A673 (cell line): ENCODE measurements at regions not wholly inside any gene's neighbourhood (a gene's known extent, or its start where the extent isn't known, plus 50 kb on each side); places are given as distances from the start of the nearest gene placed in this dataset.

Experiments used
- BruUV-seq: library from RNA; stranded (reverse); fragments of 400-500 nt; replicated peaks from 2 replicates; lab custom pipeline; 2021; lab: Mats Ljungman, UMichigan
- CTCF ChIA-PET: fragments of 300-600 bp; sonication (Branson Sonifier 250); formaldehyde crosslinking; loops from one replicate; lab custom pipeline; 2022; ENCODE audit warnings: antibody characterized with exemption; lab: Charles Lee
- POLR2A ChIA-PET: fragments of 300-600 bp; sonication (Branson Sonifier 250); formaldehyde crosslinking; loops from one replicate; lab custom pipeline; 2022; ENCODE audit warnings: antibody characterized with exemption; ENCODE audit not compliant: low non-redundant PET; lab: Charles Lee
- DNase-seq: peaks from one replicate; pipeline ENCODE4 v3.0.0-alpha.2; 2015; ENCODE audit warnings: low spot score
- H3K27ac ChIP-seq: fragments of 200-600 bp; sonication (generic); 2 replicates; pipeline ENCODE4 v1.5.1; 2016; ENCODE audit warnings: mixed run types, low read depth, mild to moderate bottlenecking, mixed read lengths, antibody characterized with exemption, low read length; ENCODE audit not compliant: poor library complexity, severe bottlenecking
- H3K27me3 ChIP-seq: fragments of 200-600 bp; sonication (generic); replicated peaks from 2 replicates; pipeline ENCODE4 v1.6.1; 2017; ENCODE audit warnings: mixed run types, low read depth, mild to moderate bottlenecking, mixed read lengths, antibody characterized with exemption, low read length; ENCODE audit not compliant: insufficient read depth, poor library complexity
- H3K36me3 ChIP-seq: fragments of 200-600 bp; sonication (generic); 2 replicates; pipeline ENCODE4 v1.6.1; 2016; ENCODE audit warnings: mixed run types, mild to moderate bottlenecking, mixed read lengths, antibody characterized with exemption, low read length; ENCODE audit not compliant: insufficient read depth, poor library complexity, severe bottlenecking
- H3K4me1 ChIP-seq: fragments of 200-600 bp; sonication (generic); 2 replicates; pipeline ENCODE4 v1.6.1; 2017; ENCODE audit warnings: mixed run types, mild to moderate bottlenecking, mixed read lengths, antibody characterized with exemption, low read length; ENCODE audit not compliant: insufficient read depth, poor library complexity, severe bottlenecking
- H3K4me3 ChIP-seq: fragments of 200-600 bp; sonication (generic); 2 replicates; pipeline ENCODE4 v1.5.1; 2016; ENCODE audit warnings: low read depth, mixed run types, mild to moderate bottlenecking, mixed read lengths, low read length; ENCODE audit not compliant: poor library complexity, severe bottlenecking
- H3K9me3 ChIP-seq: fragments of 200-600 bp; sonication (generic); 2 replicates; pipeline ENCODE4 v1.6.1; 2016; ENCODE audit warnings: mixed run types, low read depth, mild to moderate bottlenecking, mixed read lengths, antibody characterized with exemption, low read length; ENCODE audit not compliant: poor library complexity, severe bottlenecking
- EZH2 ChIP-seq: fragments of 200-600 bp; sonication (generic); IDR thresholded peaks from 2 replicates; pipeline ENCODE4 v1.6.1; 2017; ENCODE audit warnings: borderline replicate concordance, low read depth, mild to moderate bottlenecking, mixed read lengths, antibody characterized with exemption, low read length; ENCODE audit not compliant: poor library complexity, severe bottlenecking
- intact Hi-C: fragments of 100-400 bp; cut with micrococcal nuclease; formaldehyde crosslinking; loops from one replicate; pipeline ENCODE4 v1.10.0; 2022; ENCODE audit not compliant: unreplicated experiment
- TF ChIP-seq, protein P1 (sequence below): fragments of 300-800, 200-600 bp; sonication (generic); conservative IDR thresholded peaks from 2 replicates; pipeline ENCODE4 v1.5.1; 2017; ENCODE audit warnings: low read depth, mild to moderate bottlenecking, antibody characterized with exemption, low read length, moderate library complexity, mixed read lengths

DNA sequence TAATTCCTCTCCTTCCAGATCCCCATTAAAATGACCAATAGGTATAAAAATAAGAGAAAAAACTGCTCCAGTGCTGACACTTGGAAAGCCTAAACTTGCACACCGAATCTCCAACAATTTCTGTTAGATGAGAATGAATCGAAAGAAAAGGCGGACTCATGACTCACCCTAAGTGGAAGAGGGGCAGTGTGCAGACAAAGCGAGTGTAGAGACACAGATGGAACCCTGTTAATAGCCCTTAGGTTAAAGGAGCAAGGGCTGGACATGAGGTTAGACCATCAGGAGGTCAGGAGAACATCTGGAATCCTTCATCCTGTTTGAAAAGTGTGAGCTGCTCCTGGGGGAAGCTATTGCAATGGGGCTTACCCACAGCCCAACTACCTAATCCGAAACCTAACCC lies 103.4 kb upstream of the GLI3 start:
- Histone ChIP-seq H3K27me3 (no peaks in the 10 kb centered on the region), H3K27ac (no peak overlapping the region), H3K4me1 (peaks cover 7% of the 10 kb centered on the region), H3K4me3 (no peak overlapping the region), H3K9me3 (no peaks in the 10 kb centered on the region), H3K36me3 (no peaks in the 10 kb centered on the region)
- no peak for DNase-seq
- ChIA-PET CTCF (no interaction called here), POLR2A (no interaction called here)
- intact Hi-C loops = no loop called here
- TF ChIP-seq, protein P1, sequence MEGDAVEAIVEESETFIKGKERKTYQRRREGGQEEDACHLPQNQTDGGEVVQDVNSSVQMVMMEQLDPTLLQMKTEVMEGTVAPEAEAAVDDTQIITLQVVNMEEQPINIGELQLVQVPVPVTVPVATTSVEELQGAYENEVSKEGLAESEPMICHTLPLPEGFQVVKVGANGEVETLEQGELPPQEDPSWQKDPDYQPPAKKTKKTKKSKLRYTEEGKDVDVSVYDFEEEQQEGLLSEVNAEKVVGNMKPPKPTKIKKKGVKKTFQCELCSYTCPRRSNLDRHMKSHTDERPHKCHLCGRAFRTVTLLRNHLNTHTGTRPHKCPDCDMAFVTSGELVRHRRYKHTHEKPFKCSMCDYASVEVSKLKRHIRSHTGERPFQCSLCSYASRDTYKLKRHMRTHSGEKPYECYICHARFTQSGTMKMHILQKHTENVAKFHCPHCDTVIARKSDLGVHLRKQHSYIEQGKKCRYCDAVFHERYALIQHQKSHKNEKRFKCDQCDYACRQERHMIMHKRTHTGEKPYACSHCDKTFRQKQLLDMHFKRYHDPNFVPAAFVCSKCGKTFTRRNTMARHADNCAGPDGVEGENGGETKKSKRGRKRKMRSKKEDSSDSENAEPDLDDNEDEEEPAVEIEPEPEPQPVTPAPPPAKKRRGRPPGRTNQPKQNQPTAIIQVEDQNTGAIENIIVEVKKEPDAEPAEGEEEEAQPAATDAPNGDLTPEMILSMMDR = no peak
- TF ChIP-seq EZH2 = no peak
- no TSS peak for BruUV-seq

DNA sequence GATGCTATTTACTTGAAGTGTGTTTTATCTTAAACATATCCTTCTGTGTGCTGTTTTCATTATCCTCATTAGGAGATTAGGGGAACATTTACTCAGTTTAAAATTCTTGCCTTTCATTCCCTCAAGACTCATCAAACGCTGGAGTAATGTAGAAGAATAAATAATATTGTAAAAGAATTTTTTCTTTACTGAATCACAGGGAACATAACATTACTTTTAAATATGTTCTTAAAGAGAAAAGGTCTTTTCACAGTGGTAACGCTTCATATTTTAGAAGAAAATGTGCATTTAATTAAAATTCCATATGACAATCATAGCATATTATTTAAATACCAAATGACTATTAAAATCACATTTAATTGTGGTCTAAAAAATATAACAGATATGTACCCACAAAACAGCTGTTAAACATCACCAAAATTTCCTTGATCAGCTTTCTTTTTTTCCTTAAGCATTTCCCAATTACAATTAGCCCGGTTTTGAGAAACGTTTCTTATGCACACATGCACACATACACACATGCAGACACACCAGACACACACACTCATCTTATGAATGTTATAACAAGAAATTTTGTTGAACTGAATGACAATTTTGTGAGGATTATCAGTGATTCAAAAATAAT lies 102.0 kb upstream of the GLI3 start:
- intact Hi-C loops = no loop called here
- Histone ChIP-seq H3K27me3 (no peaks in the 10 kb centered on the region), H3K4me1 (peaks cover 7% of the 10 kb centered on the region), H3K9me3 (no peaks in the 10 kb centered on the region), H3K27ac (no peak overlapping the region), H3K4me3 (no peak overlapping the region), H3K36me3 (no peaks in the 10 kb centered on the region)
- ChIA-PET POLR2A (no interaction called here), CTCF (no interaction called here)
- TF ChIP-seq, protein P1 = no peak
- no peak for TF ChIP-seq EZH2
- no TSS peak for BruUV-seq
- no peak for DNase-seq

DNA sequence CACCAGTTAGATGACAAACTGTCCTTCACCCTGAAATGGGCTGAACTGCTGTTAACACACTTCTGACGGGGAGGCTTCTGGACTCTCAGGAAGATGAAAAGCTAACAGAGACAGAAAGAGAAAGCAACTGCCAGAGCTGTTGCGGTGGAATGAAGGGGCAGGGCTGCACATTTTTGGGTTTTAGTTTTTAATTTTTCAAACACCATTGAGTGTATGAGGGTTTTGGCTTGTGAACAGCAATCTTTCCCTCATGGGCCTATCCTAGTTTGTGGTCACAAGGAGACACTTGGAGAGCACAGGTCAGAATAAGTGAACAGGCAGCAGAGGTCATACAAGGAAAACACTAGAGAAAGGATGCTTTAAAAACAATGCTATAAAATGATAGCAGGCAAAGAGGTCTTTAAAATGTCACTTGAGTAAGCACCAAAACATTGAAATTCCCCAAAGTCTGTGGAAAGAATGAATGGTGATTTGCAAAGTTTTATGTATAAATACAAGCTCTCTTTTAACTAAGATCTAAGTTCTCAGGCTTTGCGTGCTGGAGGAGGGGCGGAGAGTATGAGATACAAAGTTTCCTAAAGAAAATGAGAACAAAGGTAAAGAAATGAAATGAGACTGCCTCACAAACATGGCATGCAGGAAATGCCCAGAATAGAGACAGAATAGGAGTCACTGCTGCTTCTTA lies 101.4 kb upstream of the GLI3 start:
- H3K9me3 ChIP-seq = no peaks in the 10 kb centered on the region
- TF ChIP-seq EZH2 = no peak
- ChIA-PET CTCF (no interaction called here), POLR2A (no interaction called here)
- H3K36me3 ChIP-seq = no peaks in the 10 kb centered on the region
- intact Hi-C loops = no loop called here
- no peak for DNase-seq
- H3K27ac ChIP-seq = no peak overlapping the region
- H3K4me3 ChIP-seq = no peak overlapping the region
- H3K27me3 ChIP-seq = no peaks in the 10 kb centered on the region
- peaks cover 7% of the 10 kb centered on the region for H3K4me1 ChIP-seq
- BruUV-seq = no TSS peak
